Endodermal cell (in vitro differentiated cells): ENCODE measurements at regions not wholly inside any gene's neighbourhood (a gene's known extent, or its start where the extent isn't known, plus 50 kb on each side); places are given as distances from the start of the nearest gene placed in this dataset.

Experiments
- DNase-seq: peaks from one replicate; pipeline ENCODE4 v3.0.0-alpha.2; 2017
- H3K27ac ChIP-seq: 2 replicates; pipeline ENCODE4 v1.5.1; 2013; ENCODE audit warnings: mild to moderate bottlenecking, low read depth, low read length, moderate library complexity
- H3K27me3 ChIP-seq: 2 replicates; pipeline ENCODE4 v1.6.1; 2013; ENCODE audit warnings: mild to moderate bottlenecking, low read length, moderate library complexity; ENCODE audit not compliant: insufficient read depth, control insufficient read depth, poor library complexity, severe bottlenecking
- H3K36me3 ChIP-seq: 2 replicates; pipeline ENCODE4 v1.7.0; 2013; ENCODE audit warnings: mild to moderate bottlenecking, low read length, moderate library complexity; ENCODE audit not compliant: control insufficient read depth, insufficient read depth
- H3K4me1 ChIP-seq: one replicate; pipeline ENCODE4 v1.7.0; 2013; ENCODE audit warnings: low read length; ENCODE audit not compliant: control insufficient read depth, insufficient read depth
- H3K4me3 ChIP-seq: 2 replicates; pipeline ENCODE4 v1.5.1; 2013; ENCODE audit warnings: mild to moderate bottlenecking, low read length, moderate library complexity
- H3K9ac ChIP-seq: 2 replicates; pipeline ENCODE4 v1.6.1; 2013; ENCODE audit warnings: mild to moderate bottlenecking, low read length, moderate library complexity; ENCODE audit not compliant: poor library complexity, severe bottlenecking; ENCODE audit errors: extremely low read depth
- H3K9me3 ChIP-seq: 2 replicates; pipeline ENCODE4 v1.6.1; 2013; ENCODE audit warnings: mild to moderate bottlenecking, low read length, moderate library complexity; ENCODE audit not compliant: control insufficient read depth
- H3K27ac Mint-ChIP-seq: 2 replicates; pipeline ENCODE4 v1.8.0; 2020; ENCODE audit warnings: mixed read lengths
- H3K27me3 Mint-ChIP-seq: 2 replicates; pipeline ENCODE4 v1.8.0; 2021; ENCODE audit warnings: mild to moderate bottlenecking, mixed read lengths; ENCODE audit not compliant: insufficient read depth
- H3K36me3 Mint-ChIP-seq: 2 replicates; pipeline ENCODE4 v1.8.0; 2020; ENCODE audit warnings: low read depth, mixed read lengths
- H3K4me1 Mint-ChIP-seq: 2 replicates; pipeline ENCODE4 v1.8.0; 2020; ENCODE audit warnings: mixed read lengths
- H3K4me3 Mint-ChIP-seq: 2 replicates; pipeline ENCODE4 v1.8.0; 2020; ENCODE audit warnings: mild to moderate bottlenecking, moderate library complexity, mixed read lengths
- H3K9me3 Mint-ChIP-seq: 2 replicates; pipeline ENCODE4 v1.8.0; 2020; ENCODE audit warnings: mild to moderate bottlenecking, mixed read lengths
- CTCF ChIP-seq: fragments of 200-600 bp; sonication (generic); conservative IDR thresholded peaks from 2 replicates; pipeline ENCODE4 v1.5.0; 2021; ENCODE audit warnings: antibody characterized with exemption, mild to moderate bottlenecking
- WGBS, 2 experiments: methylation state at CpG; one replicate each; pipeline versions ENCODE4 v1.1.5 to v1.1.7; 2013; ENCODE audit warnings: missing lambda C conversion rate in 2 of 2, mixed read lengths in 1 of 2; ENCODE audit not compliant: insufficient coverage in 1 of 2, insufficient read length in 1 of 2; 5-methylcytosine and 5-hydroxymethylcytosine counted together

GRCh38 chr6:145022199-145022796 is 713.0 kb downstream of the EPM2A start:
- H3K9me3 Mint-ChIP-seq: peaks cover 2% of the 10 kb centered on the region
- no peak for TF ChIP-seq CTCF
- no peak overlapping the region for H3K9ac ChIP-seq
- no peak for DNase-seq
- H3K27ac ChIP-seq: no peak overlapping the region
- H3K27me3 ChIP-seq: no peaks in the 10 kb centered on the region
- 90 to 96% methylated on average over 1 to 3 of the region's 3 CpGs for WGBS, 2 experiments
- H3K4me3 ChIP-seq: no peak overlapping the region
- no peaks in the 10 kb centered on the region for H3K27me3 Mint-ChIP-seq
- peaks cover under 1% of the 10 kb centered on the region for H3K36me3 Mint-ChIP-seq
- H3K4me3 Mint-ChIP-seq: no peak overlapping the region
- peaks cover 8% of the 10 kb centered on the region for H3K4me1 ChIP-seq
- H3K36me3 ChIP-seq: no peaks in the 10 kb centered on the region
- H3K27ac Mint-ChIP-seq: no peak overlapping the region
- H3K9me3 ChIP-seq: no peaks in the 10 kb centered on the region
- H3K4me1 Mint-ChIP-seq: peaks cover 35% of the 10 kb centered on the region

DNA sequence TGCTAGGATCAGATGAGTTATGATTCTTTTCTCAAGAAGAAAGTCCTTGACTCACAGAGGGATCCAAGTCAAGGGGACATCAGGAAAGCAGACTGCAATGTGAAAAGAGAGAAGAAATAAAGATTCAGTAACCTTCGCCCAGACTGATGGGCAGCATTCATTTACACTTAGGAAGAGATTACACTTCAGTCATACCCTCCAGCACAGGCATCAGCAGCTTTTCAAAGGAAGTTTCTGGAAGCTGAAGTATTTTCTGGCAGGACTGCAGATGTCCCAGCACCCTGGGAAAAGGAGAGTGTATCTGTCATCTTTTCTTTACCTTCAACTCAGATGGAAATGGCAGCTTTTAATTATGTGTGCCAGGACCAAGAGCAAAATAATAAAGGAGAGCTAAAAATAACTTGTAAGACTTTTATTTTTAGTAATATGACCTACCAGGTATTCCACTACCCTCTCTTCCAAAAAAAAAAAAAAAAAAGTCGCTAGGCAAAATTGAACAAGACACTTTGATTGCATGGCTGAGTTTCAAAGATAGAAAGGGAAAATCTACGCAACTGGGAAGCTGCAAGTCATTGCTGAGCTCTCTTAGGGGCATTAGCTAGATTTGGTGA is 712.1 kb downstream of the EPM2A start:
- H3K27me3 ChIP-seq: no peaks in the 10 kb centered on the region
- 80 to 89% methylated on average over 1 to 3 of the region's 3 CpGs for WGBS, 2 experiments
- H3K4me3 ChIP-seq: no peak overlapping the region
- Mint-ChIP-seq H3K4me1 (peaks cover 30% of the 10 kb centered on the region), H3K4me3 (no peak overlapping the region), H3K9me3 (no peaks in the 10 kb centered on the region), H3K36me3 (no peaks in the 10 kb centered on the region), H3K27me3 (no peaks in the 10 kb centered on the region), H3K27ac (no peak overlapping the region)
- no peak overlapping the region for H3K9ac ChIP-seq
- DNase-seq: no peak
- H3K4me1 ChIP-seq: peaks cover 5% of the 10 kb centered on the region
- no peak overlapping the region for H3K27ac ChIP-seq
- H3K36me3 ChIP-seq: no peaks in the 10 kb centered on the region
- no peak for TF ChIP-seq CTCF
- H3K9me3 ChIP-seq: no peaks in the 10 kb centered on the region

DNA sequence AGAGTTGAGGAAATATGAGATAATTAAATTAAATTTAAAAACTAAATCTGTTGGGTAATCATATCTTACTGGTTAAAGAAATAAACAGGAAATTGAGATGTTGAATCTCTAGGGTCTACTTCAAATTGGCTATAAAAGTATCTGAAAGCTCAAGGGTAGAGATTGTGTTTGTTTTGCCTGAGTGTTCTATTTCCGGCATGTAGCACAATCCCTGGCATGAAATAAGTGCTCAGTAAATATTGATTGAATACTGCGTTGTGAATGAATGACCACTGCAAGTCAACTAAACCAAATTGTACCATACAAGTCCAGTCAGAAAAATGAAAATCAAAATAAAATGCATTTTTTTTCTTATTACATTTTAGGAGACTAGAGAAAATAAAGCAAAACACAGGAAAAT is 709.8 kb downstream of the EPM2A start:
- no peak for DNase-seq
- H3K4me1 Mint-ChIP-seq: peaks cover 32% of the 10 kb centered on the region
- Histone ChIP-seq H3K9ac (no peak overlapping the region), H3K4me1 (peaks cover 5% of the 10 kb centered on the region), H3K27ac (no peak overlapping the region), H3K36me3 (no peaks in the 10 kb centered on the region), H3K27me3 (no peaks in the 10 kb centered on the region), H3K4me3 (no peak overlapping the region), H3K9me3 (no peaks in the 10 kb centered on the region)
- no peak for TF ChIP-seq CTCF
- no peaks in the 10 kb centered on the region for H3K36me3 Mint-ChIP-seq
- H3K4me3 Mint-ChIP-seq: no peak overlapping the region
- no peaks in the 10 kb centered on the region for H3K9me3 Mint-ChIP-seq
- WGBS, 2 experiments: 96% methylated on average over 2 of the region's 2 CpGs; no CpG with 5 or more reads in 1 of the 2 experiments
- H3K27ac Mint-ChIP-seq: no peak overlapping the region
- no peaks in the 10 kb centered on the region for H3K27me3 Mint-ChIP-seq
